HG03575 (cell line): ENCODE measurements at regions not wholly inside any gene's neighbourhood (a gene's known extent, or its start where the extent isn't known, plus 50 kb on each side); places are given as distances from the start of the nearest gene placed in this dataset.

ENCODE experiments used
- ATAC-seq: cut with Tn5 transposase; IDR thresholded peaks from one replicate; pipeline ENCODE4 v1.9.1; 2021; ENCODE audit not compliant: unreplicated experiment, insufficient number of reproducible peaks, low FRiP score; ENCODE audit errors: extremely low read depth

- ATAC-seq = no peak
Measured at GRCh38 chr3:116912116-116912515, 202.5 kb downstream of the TUSC7 start.

- ATAC-seq = no peak
Measured at GRCh38 chr3:116914004-116914403, 204.4 kb downstream of the TUSC7 start.

GRCh38 chr3:116916836-116917235, 207.3 kb downstream of the TUSC7 start:
- no peak for ATAC-seq

GRCh38 chr3:116920826-116921610, 211.4 kb downstream of the TUSC7 start:
- no peak for ATAC-seq

GRCh38 chr3:116927918-116928317, 218.3 kb downstream of the TUSC7 start:
- no peak for ATAC-seq

- ATAC-seq = no peak
Measured at GRCh38 chr3:116929505-116930222, 220.1 kb downstream of the TUSC7 start.

- ATAC-seq = no peak
Measured at GRCh38 chr3:116930786-116931185, 221.2 kb downstream of the TUSC7 start.

GRCh38 chr3:116939091-116939490, 229.5 kb downstream of the TUSC7 start:
- ATAC-seq = no peak

GRCh38 chr3:116939550-116939949, 230.0 kb downstream of the TUSC7 start:
- no peak for ATAC-seq

- no peak for ATAC-seq
Measured at GRCh38 chr3:116940719-116941118, 231.1 kb downstream of the TUSC7 start.

- ATAC-seq = no peak
Measured at GRCh38 chr3:116946376-116946775, 236.8 kb downstream of the TUSC7 start.

GRCh38 chr3:116947148-116947547, 237.6 kb downstream of the TUSC7 start:
- no peak for ATAC-seq

GRCh38 chr3:116947809-116948208, 238.2 kb downstream of the TUSC7 start:
- no peak for ATAC-seq

GRCh38 chr3:116950301-116951055, 240.9 kb downstream of the TUSC7 start:
- ATAC-seq = no peak

GRCh38 chr3:116951610-116952009, 242.0 kb downstream of the TUSC7 start:
- ATAC-seq = no peak

- ATAC-seq = no peak
Measured at GRCh38 chr3:116958291-116958690, 248.7 kb downstream of the TUSC7 start.

- ATAC-seq = no peak
Measured at GRCh38 chr3:116961106-116961505, 251.5 kb downstream of the TUSC7 start.

- ATAC-seq = no peak
Measured at GRCh38 chr3:116963802-116964201, 254.2 kb downstream of the TUSC7 start.

- ATAC-seq = no peak
Measured at GRCh38 chr3:116966649-116967048, 257.1 kb downstream of the TUSC7 start.

GRCh38 chr3:116969135-116969534, 259.6 kb downstream of the TUSC7 start:
- ATAC-seq = no peak
